Activated CD4-positive, alpha-beta T cell treated with anti-CD3 and anti-CD28 coated beads for 4 hours (primary cell): ENCODE measurements at regions not wholly inside any gene's neighbourhood (a gene's known extent, or its start where the extent isn't known, plus 50 kb on each side); places are given as distances from the start of the nearest gene placed in this dataset.
"Not testable (repeated sequence)": the region's sequence is repeated elsewhere in the genome, so short reads cannot be mapped to it uniquely, and the experiment has no call there.

Source experiments
- DNase-seq, 2 donors: peaks; one replicate each; pipeline ENCODE4 v3.0.0-alpha.2; 2020

- no peak for DNase-seq
Observed at GRCh38 chr13:80677227-80677626, 336.3 kb upstream of the SPRY2 start.

GRCh38 chr13:80675442-80675841 lies 334.5 kb upstream of the SPRY2 start:
- DNase-seq = not testable (repeated sequence)

- DNase-seq = no peak
Observed at GRCh38 chr13:80671773-80672172, 330.8 kb upstream of the SPRY2 start.

GRCh38 chr13:80669112-80669511 lies 328.2 kb upstream of the SPRY2 start:
- no peak for DNase-seq

GRCh38 chr13:80668452-80668851 lies 327.5 kb upstream of the SPRY2 start:
- DNase-seq = no peak

- no peak for DNase-seq
Observed at GRCh38 chr13:80666782-80667552, 326.0 kb upstream of the SPRY2 start.

- DNase-seq = no peak
Observed at GRCh38 chr13:80665792-80666333, 324.9 kb upstream of the SPRY2 start.

GRCh38 chr13:80664950-80665349 lies 324.0 kb upstream of the SPRY2 start:
- DNase-seq = no peak

- DNase-seq = no peak
Observed at GRCh38 chr13:80663788-80664187, 322.9 kb upstream of the SPRY2 start.

- DNase-seq = no peak
Observed at GRCh38 chr13:80658705-80659104, 317.8 kb upstream of the SPRY2 start.

- DNase-seq = no peak
Observed at GRCh38 chr13:80656512-80656904, 315.6 kb upstream of the SPRY2 start.

GRCh38 chr13:80655778-80656511 lies 315.0 kb upstream of the SPRY2 start:
- DNase-seq = no peak

- DNase-seq = no peak
Observed at GRCh38 chr13:80654638-80655249, 313.8 kb upstream of the SPRY2 start.

- no peak for DNase-seq
Observed at GRCh38 chr13:80649274-80649673, 308.3 kb upstream of the SPRY2 start.

- DNase-seq = no peak
Observed at GRCh38 chr13:80642641-80643040, 301.7 kb upstream of the SPRY2 start.

GRCh38 chr13:80633251-80633650 lies 292.3 kb upstream of the SPRY2 start:
- DNase-seq = no peak

- DNase-seq = no peak
Observed at GRCh38 chr13:80630685-80631121, 289.8 kb upstream of the SPRY2 start.

GRCh38 chr13:80618781-80619180 lies 277.9 kb upstream of the SPRY2 start:
- DNase-seq = no peak

- no peak for DNase-seq
Observed at GRCh38 chr13:80612804-80613203, 271.9 kb upstream of the SPRY2 start.

- no peak for DNase-seq
Observed at GRCh38 chr13:80611310-80611709, 270.4 kb upstream of the SPRY2 start.

- no peak for DNase-seq
Observed at GRCh38 chr13:80605716-80606115, 264.8 kb upstream of the SPRY2 start.

- DNase-seq = no peak
Observed at GRCh38 chr13:80605011-80605410, 264.1 kb upstream of the SPRY2 start.

- DNase-seq = no peak
Observed at GRCh38 chr13:80604098-80604497, 263.2 kb upstream of the SPRY2 start.

- no peak for DNase-seq
Observed at GRCh38 chr13:80603351-80603750, 262.4 kb upstream of the SPRY2 start.
